ENCODE measurements at regions not wholly inside any gene's neighbourhood (a gene's known extent, or its start where the extent isn't known, plus 50 kb on each side); places are given as distances from the start of the nearest gene placed in this dataset.

DNA sequence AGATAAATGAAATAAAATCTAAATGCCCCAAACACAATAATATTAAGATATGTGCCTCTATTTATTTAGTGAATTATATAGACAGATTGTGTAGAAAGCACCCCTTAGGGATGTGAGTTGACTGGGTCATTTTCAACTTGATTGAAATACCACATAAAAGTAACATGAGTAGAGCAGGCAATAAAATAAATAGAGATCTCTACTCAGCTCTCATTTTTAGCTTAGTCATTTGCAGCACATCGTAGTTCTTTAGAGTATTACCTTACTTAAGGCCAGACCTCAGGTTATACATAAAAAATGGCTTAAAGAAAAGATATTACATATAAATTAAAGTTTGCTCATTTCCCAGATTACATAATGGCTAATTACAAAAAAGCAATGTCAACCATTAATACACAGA lies 1525.6 kb upstream of the PRR20A start:
- DNase-seq (ENCODE audit: low read depth, low spot score): no peak
- H3K36me3 Mint-ChIP-seq (ENCODE audit: low read depth): no peaks in the 10 kb centered on the region

DNA sequence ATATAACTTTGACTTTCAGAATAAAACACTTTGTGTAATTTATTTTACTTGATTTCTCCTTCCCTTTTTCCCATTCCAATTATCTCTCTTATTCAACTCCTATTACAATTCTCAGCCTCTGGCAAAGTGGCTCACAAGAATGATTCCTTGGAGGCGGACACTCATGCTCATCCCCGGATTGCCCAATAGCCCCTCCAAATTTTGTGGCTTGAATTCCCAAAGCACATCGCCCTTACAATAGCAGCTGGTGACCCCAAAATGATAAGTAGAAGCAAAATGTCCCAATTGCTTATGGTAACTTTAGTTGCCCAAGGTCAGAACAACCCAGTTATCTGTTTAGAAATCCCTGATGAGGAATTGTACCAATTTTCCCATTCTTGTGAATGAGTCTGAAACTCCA lies 1523.5 kb upstream of the PRR20A start:
- H3K4me3 Mint-ChIP-seq: no peak overlapping the region
- H3K27ac Mint-ChIP-seq (ENCODE audit: unreplicated experiment): no peak overlapping the region
- H3K9me3 Mint-ChIP-seq: no peaks in the 10 kb centered on the region
- H3K36me3 Mint-ChIP-seq (ENCODE audit: low read depth): no peaks in the 10 kb centered on the region
- no peak for TF ChIP-seq CTCF (conservative IDR thresholded peaks at IDR 0.05)
- no peaks in the 10 kb centered on the region for H3K4me1 Mint-ChIP-seq
- H3K27me3 Mint-ChIP-seq (ENCODE audit: low read depth): no peaks in the 10 kb centered on the region
- DNase-seq (ENCODE audit: low read depth, low spot score): no peak

More for the DNA sequence above, 1525.6 kb upstream of the PRR20A start:
- no peaks in the 10 kb centered on the region for H3K27me3 Mint-ChIP-seq (ENCODE audit: low read depth)
- H3K4me3 Mint-ChIP-seq: no peak overlapping the region
- H3K9me3 Mint-ChIP-seq: no peaks in the 10 kb centered on the region
- H3K27ac Mint-ChIP-seq (ENCODE audit: unreplicated experiment): no peak overlapping the region
- TF ChIP-seq CTCF (conservative IDR thresholded peaks at IDR 0.05): no peak
- H3K4me1 Mint-ChIP-seq: no peaks in the 10 kb centered on the region

DNA sequence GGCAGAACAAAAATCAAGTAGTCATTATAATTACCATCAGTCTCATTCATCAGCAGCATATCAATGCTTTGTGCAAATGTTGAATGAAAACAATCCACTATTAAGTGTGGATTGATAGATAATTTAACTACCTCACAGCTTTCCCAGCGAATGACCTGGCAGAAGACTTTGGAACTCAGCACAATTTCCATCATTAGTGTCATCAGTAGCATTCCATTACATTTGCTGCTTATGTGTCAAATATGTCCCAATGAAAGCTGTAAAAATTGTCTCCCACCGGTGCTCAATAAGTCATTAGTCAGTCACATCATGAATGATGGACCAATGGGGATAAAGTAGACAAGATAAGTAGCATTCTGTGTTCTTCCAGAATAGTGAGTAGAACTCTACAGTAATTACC lies 1513.5 kb upstream of the PRR20A start:
- Mint-ChIP-seq H3K9me3 (peaks cover 12% of the 10 kb centered on the region), H3K4me3 (no peak overlapping the region), H3K36me3 (ENCODE audit: low read depth) (no peaks in the 10 kb centered on the region), H3K27ac (ENCODE audit: unreplicated experiment) (no peak overlapping the region), H3K4me1 (no peaks in the 10 kb centered on the region), H3K27me3 (ENCODE audit: low read depth) (no peaks in the 10 kb centered on the region)
- no peak for DNase-seq (ENCODE audit: low read depth, low spot score)
- no peak for TF ChIP-seq CTCF (conservative IDR thresholded peaks at IDR 0.05)

DNA sequence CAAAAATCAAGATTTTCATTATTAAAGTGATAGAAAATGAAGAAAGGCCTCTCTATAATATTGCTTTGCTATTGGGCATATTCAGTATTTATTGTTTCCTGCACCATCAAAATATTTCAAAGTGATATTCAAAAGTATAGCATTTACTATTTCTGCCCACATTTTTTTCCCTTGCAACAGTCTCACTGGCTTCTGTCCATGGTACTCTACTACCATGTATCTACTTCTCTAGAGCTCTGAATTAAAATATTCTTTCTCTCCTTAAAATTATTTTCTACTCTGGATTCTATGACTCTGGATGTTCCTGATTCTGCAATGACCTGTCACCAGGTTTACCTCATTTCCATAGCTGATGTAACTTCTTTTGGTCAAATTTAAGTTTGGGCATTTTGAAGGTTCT lies 1508.3 kb upstream of the PRR20A start:
- DNase-seq (ENCODE audit: low read depth, low spot score): no peak
- H3K36me3 Mint-ChIP-seq (ENCODE audit: low read depth): peaks cover 2% of the 10 kb centered on the region
- H3K4me3 Mint-ChIP-seq: no peak overlapping the region
- no peak overlapping the region for H3K27ac Mint-ChIP-seq (ENCODE audit: unreplicated experiment)
- H3K27me3 Mint-ChIP-seq (ENCODE audit: low read depth): no peaks in the 10 kb centered on the region
- TF ChIP-seq CTCF (conservative IDR thresholded peaks at IDR 0.05): no peak
- peaks cover 6% of the 10 kb centered on the region for H3K9me3 Mint-ChIP-seq
- no peaks in the 10 kb centered on the region for H3K4me1 Mint-ChIP-seq

DNA sequence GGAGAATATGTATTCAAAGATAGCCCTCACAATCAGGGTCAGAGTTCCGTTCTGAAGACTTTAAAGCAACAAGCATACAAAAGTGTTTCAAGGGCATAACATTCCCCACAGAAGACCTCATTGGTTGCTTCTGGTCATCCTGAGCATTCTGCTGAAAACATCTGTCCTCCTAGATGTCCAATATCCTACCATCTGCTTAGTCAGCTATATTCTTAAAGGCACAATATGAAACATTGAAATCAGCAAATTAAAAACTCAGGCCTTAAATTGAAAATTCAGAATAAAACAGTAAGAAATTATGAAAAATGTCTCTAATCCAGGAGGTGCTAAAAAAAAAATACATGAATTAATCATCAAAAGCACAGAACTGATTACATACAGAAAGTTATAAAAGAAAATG lies 1491.2 kb upstream of the PRR20A start:
- H3K4me1 Mint-ChIP-seq: no peaks in the 10 kb centered on the region

More for the DNA sequence above, 1491.2 kb upstream of the PRR20A start:
- Mint-ChIP-seq H3K27ac (ENCODE audit: unreplicated experiment) (no peak overlapping the region), H3K27me3 (ENCODE audit: low read depth) (no peaks in the 10 kb centered on the region), H3K36me3 (ENCODE audit: low read depth) (no peaks in the 10 kb centered on the region), H3K9me3 (no peaks in the 10 kb centered on the region), H3K4me3 (no peak overlapping the region)
- TF ChIP-seq CTCF (conservative IDR thresholded peaks at IDR 0.05): no peak
- DNase-seq (ENCODE audit: low read depth, low spot score): no peak

Data from neural crest cell (in vitro differentiated cells).